Embryonic facial prominence (tissue), 1 donor: ENCODE measurements at regions not wholly inside any gene's neighbourhood (a gene's known extent, or its start where the extent isn't known, plus 50 kb on each side); places are given as distances from the start of the nearest gene placed in this dataset.

Experiments used
- DNase-seq: peaks from one replicate; pipeline ENCODE4 v3.0.0-alpha.2; 2016; ENCODE audit errors: extremely low spot score

DNA sequence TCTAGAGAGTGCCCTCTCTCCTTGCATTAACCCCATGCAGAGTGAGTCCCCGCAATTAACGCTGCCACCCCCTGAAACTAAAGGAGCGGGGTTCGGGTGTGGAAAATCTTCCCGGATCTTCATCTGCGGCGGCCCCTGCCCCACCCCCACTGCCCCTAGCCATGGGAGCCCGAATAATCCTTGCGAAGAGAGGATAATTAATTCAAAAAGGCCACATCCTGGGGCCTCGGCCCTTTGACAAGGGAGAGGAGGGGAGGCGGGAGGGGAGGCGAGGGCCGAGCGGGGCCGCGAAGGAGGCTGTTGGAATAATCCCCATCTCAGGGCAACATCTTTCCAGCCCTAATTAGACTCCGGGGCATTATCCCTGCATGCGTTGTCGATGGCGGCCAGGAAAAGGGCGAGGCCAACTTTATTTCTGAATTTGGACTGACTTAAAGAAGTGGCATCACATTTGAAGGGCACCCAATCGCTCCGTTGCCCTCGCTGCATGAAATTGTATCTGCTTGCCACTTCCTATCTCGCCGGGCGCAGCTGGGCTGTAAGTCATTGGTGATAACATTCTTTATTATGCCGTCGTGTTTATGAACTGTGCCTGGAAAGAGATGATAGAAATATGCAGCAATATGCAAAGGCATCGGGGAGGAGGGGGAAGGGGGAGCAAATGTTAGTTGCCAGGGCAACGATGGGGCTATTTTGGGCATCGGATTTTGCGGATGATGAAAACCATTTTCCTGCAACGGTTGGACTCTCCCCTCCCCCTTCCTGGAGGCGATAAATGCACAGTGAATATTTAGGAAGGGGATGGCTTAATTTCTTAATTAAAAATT lies 387.1 kb upstream of the TNRC6C start:
- DNase-seq: peak; percentile 54

DNA sequence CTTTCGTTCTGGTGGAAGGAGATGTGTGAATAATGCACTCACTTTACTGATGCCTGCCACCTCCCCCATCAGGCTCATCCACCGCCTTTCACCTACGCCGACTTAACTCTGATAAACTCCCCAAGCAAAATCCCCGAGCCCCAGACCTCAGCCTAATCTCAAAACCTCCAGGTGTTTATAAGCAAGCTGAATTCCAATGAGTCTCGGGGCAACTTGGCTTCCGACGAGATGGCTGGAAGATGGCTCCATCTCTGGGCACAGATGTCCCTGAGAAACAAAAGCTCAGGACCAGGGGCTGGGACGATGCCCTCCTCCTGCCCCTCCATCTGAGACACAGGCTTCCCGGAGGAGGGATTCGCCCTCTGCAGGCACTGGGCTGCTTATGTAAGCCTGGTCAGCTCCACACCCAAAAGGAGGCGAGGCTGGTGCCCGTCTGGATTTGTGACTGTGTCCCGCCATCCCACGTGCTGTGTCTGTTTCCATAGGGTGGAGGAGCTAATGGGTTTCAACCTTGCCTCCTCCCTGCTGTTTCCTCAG lies 386.4 kb upstream of the TNRC6C start:
- no peak for DNase-seq

DNA sequence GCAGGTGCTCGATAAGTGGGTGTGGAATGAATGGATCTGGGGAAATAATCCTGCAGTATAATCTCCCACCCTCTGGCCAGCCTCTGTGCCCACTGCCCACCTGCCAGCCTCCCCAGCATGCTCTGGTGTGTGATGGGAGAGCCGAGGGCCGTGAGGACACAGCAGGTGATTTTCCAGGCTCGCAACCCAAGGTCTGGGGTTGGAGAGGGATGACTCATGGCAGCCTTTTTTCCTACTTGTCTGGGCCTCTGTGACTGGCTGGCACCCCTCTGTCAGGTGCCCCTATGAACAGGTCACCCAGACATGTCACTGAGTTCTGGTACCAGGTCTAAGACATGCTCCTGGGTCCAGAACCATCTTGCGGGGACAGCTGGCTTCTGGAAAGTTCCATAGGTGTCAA lies 385.7 kb upstream of the TNRC6C start:
- no peak for DNase-seq

DNA sequence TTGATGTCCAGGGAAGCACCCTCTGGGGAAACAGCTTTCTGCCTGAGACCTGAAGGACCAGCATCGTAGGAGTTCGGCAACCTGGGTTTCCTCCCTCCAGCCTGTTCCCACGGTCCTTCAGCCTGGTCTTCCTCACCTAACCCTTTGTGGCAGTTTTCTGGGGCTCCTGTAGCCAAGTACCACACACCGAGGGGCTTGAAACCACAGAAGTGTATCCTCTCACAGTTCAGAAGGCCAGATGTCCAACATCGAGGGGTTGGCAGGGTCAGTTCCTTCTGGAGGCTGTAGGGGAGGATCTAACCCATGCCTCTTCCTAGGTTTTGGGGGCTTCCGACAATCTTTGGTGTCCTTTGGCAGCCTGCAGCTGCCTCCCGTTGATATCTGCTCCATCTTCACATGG lies 381.0 kb upstream of the TNRC6C start:
- no peak for DNase-seq

DNA sequence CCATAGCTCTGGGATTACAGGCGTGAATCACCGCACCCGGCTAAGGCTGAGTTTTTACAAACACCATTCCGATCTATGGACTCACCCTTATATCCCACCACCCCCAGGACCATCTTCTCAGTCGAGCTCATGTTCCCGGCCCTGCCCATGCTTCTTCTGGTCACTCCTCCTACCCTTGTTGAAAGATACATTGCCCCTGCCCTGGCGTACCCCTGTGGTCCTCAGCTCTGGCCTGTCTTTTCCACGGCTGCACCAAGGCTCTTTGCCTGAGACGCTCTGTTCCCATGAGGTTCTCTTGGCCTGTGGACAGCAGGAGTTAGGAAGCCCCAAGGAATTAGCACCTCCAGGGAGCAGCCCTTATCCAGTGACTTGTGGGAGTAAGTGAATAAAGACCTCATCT lies 379.4 kb upstream of the TNRC6C start:
- DNase-seq: no peak

DNA sequence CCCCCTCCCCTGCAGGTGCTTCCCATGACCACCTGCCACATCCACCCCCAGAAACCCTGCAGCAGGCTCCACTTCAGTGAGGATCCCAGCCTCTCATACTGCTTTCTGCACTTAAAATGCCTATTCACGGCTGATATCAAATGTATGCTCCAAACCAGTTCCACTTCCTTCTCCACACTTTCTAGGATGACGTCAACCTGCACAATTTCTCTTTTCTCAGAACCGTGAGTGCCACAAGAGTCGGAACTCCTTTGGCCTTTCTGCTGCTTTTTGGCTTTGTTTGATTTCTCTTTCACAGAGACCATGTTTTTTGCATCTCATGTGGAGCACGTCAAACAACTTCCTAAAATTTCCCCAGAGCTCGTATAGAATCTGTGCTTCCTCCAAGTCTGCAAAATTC lies 378.8 kb upstream of the TNRC6C start:
- DNase-seq: no peak

DNA sequence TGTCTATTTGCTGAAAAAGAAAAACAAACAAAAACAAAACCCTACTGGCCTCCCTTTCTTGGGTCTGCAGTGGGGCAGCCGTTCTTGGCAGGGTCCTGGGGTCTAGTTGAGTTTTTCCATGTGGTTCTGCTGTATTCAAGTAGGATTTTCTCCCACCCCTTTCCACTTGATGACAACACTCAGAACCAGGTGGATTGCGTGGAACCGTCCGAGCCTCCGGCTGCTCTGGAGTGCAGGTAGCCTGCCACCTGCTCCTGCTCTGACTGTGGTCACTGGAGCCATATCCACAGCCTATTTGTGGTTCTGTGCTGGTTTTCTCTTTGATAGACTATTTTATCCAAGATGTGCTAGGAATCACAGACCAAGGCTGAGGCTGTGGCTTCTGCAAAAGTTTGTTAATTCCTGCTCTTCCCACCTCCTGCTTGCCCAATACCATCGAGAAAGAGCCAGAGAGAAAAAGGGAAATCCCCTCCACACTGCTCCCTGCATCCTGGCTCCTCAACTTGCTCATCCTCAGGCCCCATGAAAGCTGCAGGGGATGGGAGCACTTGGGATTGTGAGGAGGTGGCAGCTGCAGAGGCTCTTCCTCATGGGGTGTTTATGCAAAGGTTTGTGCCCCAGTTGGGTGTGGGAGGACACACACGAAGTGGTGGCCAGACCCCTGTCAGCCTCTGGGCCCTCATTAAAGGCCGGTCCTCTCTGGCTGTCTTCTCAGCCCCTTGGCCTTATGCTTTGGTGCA lies 377.8 kb upstream of the TNRC6C start:
- DNase-seq: no peak

DNA sequence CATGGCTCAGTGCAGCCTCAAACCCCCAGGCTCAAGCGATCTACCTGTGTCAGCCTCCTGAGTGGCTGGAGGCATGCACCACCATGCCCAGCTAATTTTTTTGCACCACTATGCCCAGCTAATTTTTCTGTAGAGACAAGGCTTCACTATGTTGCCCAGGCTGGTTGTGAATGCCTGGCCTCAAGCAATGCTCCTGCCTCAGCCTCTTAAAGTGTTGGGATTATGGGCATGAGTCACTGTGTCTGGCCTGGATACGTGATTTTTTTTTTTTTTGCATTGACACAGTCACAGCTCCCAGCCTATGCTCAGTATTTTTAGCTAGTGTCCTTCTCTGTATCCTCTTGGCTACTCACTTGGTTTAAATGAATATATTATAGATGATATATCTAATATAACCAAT lies 377.0 kb upstream of the TNRC6C start:
- no peak for DNase-seq

DNA sequence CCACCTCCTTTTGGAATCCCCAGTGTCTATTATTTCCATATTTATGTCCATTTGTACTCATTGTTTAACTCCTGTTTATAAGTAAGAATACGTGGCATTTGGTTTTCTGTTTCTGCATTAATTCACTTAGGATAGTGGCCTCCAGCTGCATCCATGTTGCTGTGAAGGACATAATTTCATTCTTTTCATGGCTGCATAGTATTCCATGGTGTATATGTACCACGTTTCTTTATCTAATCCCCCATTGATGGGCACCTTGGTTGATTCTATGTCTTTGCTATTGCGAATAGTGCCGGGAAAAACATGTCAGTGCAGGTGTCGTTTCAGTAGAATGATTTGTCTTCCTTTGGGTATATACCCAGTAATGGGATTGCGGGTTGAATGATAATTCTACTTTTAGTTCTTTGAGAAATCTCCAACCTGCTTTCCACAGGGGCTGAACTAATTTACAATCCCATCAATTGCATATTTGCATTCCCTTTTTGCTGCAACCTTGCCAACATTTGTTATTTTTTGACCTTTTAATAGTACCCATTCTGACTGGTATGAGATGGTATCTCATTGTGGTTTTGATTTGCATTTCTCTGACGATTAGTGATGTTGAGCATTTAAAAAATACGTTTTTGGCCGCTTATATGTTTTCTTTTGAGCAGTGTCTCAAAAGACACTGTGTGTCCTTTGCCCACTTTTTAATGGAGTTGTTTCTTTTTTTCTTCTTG lies 373.2 kb upstream of the TNRC6C start:
- DNase-seq: no peak

DNA sequence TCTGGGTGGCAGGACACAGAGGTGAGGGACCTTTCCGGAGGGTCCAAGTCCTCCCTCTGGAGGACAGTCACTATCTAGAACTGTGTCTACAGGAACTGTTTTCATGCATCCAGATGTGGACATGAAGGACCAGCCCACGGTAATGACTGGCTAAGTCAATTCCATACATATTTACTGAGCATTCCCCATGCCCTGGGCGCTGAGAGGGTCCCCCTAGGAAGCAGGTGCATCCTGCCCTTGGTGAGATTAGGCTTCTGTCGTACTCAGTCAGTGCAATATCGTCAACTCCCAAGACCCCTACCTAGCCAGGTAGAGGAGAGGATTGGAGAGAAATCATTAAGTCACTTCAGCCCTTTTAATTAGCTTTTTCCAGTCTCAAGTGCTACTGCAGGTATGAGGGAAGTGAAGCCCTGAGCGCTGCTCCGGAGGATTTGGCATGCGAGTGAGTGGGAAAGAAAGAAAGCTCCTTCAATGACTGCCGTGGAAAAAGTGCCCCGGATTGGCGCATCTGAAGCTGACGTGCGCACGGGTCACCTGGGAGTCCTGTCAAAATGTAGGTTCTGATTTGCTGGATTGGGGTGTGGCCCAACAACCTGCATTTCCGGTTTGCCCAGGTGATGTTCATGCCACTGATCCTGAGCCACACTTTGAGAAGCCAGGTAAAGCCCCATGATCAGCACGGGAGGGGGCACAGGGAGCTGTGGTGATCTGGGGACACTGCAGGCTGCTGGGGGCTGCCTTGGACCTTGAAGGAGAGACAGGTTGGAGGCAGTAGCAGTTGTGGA lies 367.4 kb upstream of the TNRC6C start:
- no peak for DNase-seq

DNA sequence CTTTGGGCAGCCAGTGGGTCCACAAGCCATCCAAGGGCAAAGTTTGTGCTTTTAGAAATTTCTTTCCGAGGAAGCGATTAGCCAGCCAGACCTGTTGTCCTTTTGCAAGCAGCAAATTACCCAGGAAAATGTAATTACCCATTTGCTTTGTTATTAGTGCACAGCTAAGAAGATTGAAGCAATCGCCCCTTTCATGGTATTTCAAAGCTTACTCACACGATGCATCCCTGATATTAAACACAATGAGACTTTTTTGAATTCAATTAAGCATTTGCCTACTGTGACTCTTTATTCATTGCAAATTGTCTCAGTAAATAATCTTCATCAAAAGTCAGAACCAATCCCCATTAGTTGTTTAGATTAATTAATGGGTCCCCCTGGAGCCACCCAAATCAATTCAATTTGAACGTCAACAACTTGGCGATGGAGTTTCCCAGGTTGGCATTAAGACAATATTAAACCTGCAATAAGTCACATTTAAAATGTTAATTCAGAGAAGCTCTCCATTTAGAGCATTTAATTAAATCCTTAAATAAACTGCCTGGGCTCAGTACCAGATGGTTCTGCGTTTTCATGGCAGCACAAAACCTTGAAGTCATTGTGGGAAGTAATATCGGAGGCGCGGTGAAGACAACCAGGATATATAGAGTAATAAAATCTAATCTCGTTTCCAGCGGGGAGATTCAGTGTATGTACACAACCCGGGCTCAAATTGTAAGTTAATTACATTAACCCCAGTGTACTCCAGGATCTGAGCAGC lies 366.2 kb upstream of the TNRC6C start:
- DNase-seq: no peak

DNA sequence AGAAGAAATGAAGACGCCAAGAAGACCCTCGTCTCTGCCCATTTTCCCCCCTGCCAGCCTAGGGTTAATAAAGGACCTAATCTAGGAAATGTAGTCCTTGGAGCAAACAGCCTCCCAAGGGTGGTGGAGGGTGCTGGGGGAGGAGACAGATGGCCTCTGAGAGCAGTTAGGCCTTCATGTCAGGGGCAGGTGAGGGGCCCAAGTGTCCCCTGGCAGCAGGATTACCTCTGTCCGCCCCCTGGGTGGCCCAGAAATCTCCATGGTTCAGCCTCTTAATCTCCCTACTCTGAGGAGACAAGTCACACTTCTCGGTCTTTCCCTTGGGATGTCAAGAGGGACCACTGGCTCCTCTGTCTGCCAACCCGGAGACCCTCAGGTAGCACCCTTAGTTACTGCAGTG lies 365.4 kb upstream of the TNRC6C start:
- no peak for DNase-seq

DNA sequence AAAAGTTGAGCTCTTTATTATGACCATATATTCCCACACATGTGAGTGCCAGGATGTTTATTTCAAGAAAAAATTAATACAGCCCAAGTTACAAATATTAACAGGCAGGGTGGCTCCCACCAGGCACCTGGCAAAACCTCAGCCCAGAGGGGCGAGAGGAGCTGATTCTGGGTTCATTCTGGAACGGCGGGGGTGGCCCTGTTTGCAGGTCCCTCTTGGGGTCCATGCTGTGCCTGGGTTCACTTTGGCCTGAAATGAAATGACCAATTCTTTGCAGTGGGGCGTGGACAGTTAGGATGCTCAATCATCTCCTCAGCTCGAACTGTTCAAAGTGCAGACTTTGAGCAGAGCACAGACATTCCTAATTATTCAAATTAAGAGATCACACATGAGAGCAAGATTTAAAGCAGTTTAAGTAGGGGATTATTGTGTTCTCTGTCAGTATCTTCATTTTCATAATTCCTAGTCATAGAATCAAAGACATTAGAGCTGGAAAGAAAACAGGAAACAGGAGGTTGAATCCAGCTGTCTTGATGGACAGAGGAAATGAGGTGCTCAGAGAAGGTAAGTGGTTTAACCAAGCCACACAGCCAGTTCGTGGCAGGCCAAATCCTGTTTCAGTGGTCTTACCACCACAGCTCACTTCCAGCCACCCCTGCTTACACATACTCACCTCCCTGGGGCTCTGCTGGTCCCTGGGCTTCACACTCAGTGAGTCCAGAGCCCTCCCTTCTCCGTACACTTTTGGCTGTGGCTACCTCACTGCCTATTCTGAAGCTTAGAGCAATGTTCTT lies 363.9 kb upstream of the TNRC6C start:
- DNase-seq: no peak

DNA sequence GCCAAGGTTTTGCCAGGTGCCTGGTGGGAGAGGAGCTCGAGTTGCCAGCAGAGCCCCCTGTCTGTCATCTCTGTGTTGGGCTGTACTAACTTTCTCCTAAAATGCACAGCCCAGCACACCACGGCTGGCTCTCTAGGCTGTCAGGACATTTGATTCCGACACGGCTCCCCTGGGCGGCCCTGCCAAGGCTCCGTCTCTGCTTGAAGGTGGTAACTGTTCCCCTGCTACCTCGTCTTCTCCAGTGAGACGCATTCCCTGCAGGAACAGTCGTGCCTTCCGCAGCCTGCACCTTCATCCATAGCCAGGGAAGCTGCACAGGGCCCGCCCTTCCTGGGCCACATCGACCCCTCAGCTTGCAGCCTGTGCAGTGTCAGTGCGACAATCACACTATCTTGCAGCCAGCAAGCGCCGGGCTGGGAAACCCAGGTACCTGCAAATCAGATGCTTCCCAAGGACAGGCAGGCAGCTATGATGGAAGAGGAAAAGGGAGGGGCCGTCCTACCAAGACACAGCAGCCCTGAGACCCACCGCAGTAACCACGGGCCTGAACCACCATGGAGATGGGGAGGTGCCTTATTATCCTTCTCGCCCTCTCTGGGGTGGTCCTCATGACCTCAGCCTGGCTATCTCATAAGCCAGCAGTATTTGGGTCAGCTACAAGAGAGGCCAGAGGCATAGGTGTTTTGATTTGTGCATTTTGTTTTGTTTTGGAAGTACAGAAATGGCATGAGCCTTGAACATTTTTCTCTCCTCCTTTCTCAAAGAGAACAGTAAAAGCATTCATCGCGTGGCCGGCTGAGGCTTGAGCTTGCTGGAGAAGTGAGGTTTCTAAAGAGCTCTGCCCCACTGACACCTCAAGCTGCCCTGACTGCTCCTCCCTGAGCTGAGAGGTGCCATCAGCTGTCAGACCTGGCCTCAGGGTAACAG lies 361.7 kb upstream of the TNRC6C start:
- no peak for DNase-seq

DNA sequence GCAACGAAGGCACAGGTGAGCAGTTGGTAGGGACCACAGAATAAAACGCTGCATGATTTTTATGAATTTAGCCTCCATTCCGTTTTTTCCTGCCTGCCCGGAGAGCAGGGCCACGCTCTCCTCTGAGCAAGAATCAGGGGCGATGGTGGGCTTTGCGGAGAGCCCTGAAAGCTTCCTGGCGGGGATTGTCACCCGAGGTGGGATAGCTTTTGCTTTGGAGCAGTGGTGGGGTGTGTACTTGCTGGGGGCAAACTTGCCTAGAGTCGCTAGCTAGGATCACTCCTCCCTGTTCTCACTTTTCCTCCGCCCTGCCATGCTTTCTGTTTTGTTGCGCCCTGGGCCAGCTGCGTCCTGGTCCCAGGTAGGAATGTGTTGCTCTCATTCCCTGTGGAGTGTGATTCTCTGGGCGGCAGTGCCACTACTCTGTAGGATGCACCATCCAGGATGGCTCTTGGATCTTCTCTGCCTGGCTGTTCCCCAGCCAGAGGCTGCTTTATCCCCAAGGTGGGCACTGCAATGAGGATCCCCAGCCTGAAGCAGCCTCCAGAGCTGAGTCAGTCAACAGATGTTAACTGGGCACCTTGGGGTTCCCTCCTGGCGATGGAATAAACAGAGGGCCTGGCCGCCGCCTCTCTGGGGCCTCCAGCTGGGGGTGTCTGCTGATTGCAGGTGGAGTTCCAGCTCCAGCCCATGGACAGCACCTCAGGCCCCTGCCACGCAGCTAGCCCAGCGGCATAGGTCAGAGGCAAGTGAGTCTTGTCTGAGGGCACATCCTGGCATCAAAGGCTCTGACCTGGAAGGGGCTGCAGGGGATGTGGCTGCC lies 360.9 kb upstream of the TNRC6C start:
- DNase-seq: no peak

DNA sequence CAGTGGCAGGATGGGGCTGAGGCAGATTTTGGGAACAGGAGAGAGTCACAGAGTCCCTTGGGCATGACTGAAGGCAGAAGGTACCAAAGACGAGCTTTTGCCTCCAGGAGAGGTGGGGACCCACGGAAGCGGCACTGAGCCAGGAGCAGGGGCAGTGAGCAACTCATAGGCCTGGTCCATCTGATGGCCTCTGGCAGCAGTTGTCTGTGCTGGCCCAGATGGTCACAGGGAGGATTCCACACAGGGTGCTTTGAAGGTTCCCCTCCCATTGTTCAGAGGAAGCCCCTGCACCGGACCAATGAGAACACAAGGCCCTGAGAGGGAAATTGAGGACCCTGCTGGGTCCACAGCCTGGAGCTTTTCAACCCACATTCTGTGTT lies 360.3 kb upstream of the TNRC6C start:
- no peak for DNase-seq

DNA sequence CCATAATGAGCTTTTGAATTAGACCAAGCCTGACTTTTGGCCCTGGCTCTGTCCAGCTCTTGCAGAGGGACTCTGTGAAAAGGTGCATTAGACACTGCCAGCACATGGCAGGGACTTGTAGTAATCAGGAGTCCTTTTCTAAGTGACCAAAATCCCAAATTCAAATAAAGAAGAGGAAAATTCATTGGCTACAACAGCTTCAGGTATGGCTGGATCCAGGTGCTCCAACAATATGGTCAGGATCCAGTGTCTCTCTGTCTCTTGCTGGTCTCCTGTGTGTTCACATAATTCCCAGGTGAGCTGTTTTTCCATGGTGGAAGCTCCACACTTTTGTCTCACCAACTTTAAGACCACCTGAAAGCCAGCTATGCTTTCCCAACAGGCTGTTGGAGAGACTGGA lies 358.8 kb upstream of the TNRC6C start:
- DNase-seq: no peak

DNA sequence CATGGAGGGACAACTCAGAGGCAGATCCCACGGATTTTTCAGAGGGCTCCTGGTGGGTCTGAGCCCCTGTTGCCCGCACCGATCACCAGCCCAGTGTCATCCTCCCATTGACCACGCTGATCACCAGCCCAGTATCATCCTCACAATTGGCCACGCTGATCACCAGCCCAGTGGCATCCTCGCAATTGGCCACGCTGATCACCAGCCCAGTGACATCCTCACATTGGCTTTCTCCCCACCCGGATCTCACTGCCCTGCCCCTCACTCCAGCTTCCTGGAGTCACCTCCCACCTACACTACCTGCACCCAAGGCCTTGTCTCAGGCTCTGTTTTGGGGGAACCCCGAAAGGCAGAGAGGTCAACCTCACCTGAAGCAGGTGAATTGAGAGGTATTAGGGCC lies 358.2 kb upstream of the TNRC6C start:
- DNase-seq: no peak
